ENCODE measurements at regions not wholly inside any gene's neighbourhood (a gene's known extent, or its start where the extent isn't known, plus 50 kb on each side); places are given as distances from the start of the nearest gene placed in this dataset.

DNA sequence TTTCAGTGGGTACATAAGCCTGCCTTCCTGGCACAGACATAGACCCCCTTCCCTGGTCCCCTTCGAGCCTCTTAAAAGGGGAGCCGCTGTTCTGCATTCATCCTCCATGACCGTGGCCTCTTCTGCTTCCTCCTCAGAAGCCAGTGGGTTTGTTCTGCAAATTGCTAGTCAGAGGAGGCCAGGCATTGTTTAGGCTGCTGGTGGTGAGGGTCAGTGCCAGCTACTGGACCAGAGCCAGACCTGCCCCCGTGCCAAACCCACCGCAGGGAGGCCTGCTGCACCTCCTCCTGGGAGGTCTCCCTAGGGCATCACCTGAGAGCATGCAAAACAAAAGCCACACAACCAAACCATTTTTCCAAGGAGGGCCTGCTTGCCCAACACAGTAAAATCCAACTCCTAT is 178.4 kb downstream of the MIS18A start:
- TF ChIP-seq CTCF (optimal IDR thresholded peaks at IDR 0.05 in 1 of 3, IDR thresholded peaks at IDR 0.05 in 1 of 3, conservative IDR thresholded peaks at IDR 0.05 in 1 of 3; ENCODE audit: extremely low read depth in 1 of 3, insufficient read depth in 2 of 3, low read length in 3 of 3) = no peak
- TF ChIP-seq EZH2 (IDR thresholded peaks at IDR 0.05; ENCODE audit: low read length) = no peak

All from keratinocyte (primary cell).